Gastroesophageal sphincter (tissue), 4 donors: ENCODE measurements at regions not wholly inside any gene's neighbourhood (a gene's known extent, or its start where the extent isn't known, plus 50 kb on each side); places are given as distances from the start of the nearest gene placed in this dataset.

ENCODE experiments used
- ATAC-seq: fragments of 150-250 bp; one replicate; pipeline ENCODE4 v1.9.1; 2016; ENCODE audit warnings: mild to moderate bottlenecking, moderate library complexity
- H3K27ac ChIP-seq, 4 donors: fragments of 200-600 bp; sonication (generic) in 3 of 4; 1 replicate in 3 of 4; 2 replicates in 1 of 4; pipeline ENCODE4 v1.5.1; 2016 to 2019
- H3K27me3 ChIP-seq: fragments of 200-600 bp; sonication (generic); one replicate; pipeline ENCODE4 v1.5.1; 2019
- H3K36me3 ChIP-seq, 2 donors: fragments of 200-600 bp; sonication (generic); one replicate each; pipeline ENCODE4 v1.5.1; 2019; ENCODE audit warnings: control low read depth in 1 of 2
- H3K4me1 ChIP-seq, 3 donors: fragments of 200-600 bp; sonication (generic); 1 replicate in 2 of 3; 2 replicates in 1 of 3; pipeline ENCODE4 v1.5.1; 2016 to 2019; ENCODE audit warnings: control low read depth in 2 of 3
- H3K4me3 ChIP-seq, 2 donors: fragments of 200-600 bp; sonication (generic); one replicate each; pipeline ENCODE4 v1.5.1; 2019; ENCODE audit warnings: mild to moderate bottlenecking in 1 of 2, moderate library complexity in 1 of 2
- H3K9me3 ChIP-seq, 3 donors: fragments of 200-600 bp; sonication (generic); one replicate each; pipeline ENCODE4 v1.5.1; 2017 to 2019; ENCODE audit warnings: control low read depth in 2 of 3
- EP300 ChIP-seq: sonication (generic); formaldehyde crosslinking; IDR thresholded peaks from one replicate; pipeline ENCODE4 v1.6.1; 2017; ENCODE audit warnings: antibody characterized with exemption, mild to moderate bottlenecking
- POLR2A ChIP-seq, 2 donors: fragments of 450-650 bp; IDR thresholded peaks; one replicate each; pipeline ENCODE4 v1.6.1; 2017; ENCODE audit warnings: antibody characterized with exemption in 2 of 2, mild to moderate bottlenecking in 2 of 2, moderate library complexity in 1 of 2
- POLR2AphosphoS5 ChIP-seq: sonication (generic); formaldehyde crosslinking; IDR thresholded peaks from one replicate; pipeline ENCODE4 v1.6.1; 2017; ENCODE audit warnings: antibody characterized with exemption
- WGBS, 2 donors: methylation state at CpG; one replicate each; pipeline ENCODE4 v1.1.5; 2018; ENCODE audit warnings: low coverage in 1 of 2; 5-methylcytosine and 5-hydroxymethylcytosine counted together
- TF ChIP-seq, protein P1 (sequence below), 4 experiments: fragments of 200-600 bp in 2 of 4; fragments of 450-650 bp in 2 of 4; sonication (generic) in 1 of 4; IDR thresholded peaks; one replicate each; pipeline ENCODE4 v1.5.1; 2017 to 2019; ENCODE audit warnings: antibody characterized with exemption in 4 of 4, mild to moderate bottlenecking in 2 of 4, moderate library complexity in 2 of 4

DNA sequence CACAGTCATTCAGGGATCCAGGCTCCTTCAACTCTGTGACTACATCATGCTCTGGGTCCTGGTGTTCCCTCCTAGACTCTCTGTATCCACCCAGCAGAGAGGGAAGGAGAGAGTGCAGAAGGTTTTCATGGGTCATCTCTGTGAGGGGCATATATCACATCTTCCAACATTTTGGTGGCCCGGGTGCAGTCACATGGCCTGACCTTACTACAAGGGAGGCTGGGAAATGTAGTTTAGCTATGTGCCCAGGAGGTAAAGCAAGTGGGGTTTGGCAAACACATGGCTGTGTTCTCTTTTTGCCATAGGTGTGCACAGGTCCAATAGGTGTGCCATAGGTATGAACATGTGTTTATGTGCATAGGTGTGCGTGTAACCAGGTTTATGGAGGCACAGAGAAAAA is 222.2 kb upstream of the EEF2KMT start:
- no peaks in the 10 kb centered on the region for H3K36me3 ChIP-seq
- TF ChIP-seq POLR2A (IDR thresholded peaks at IDR 0.05) (no peak), POLR2AphosphoS5 (no peak), EP300 (no peak)
- TF ChIP-seq, protein P1, sequence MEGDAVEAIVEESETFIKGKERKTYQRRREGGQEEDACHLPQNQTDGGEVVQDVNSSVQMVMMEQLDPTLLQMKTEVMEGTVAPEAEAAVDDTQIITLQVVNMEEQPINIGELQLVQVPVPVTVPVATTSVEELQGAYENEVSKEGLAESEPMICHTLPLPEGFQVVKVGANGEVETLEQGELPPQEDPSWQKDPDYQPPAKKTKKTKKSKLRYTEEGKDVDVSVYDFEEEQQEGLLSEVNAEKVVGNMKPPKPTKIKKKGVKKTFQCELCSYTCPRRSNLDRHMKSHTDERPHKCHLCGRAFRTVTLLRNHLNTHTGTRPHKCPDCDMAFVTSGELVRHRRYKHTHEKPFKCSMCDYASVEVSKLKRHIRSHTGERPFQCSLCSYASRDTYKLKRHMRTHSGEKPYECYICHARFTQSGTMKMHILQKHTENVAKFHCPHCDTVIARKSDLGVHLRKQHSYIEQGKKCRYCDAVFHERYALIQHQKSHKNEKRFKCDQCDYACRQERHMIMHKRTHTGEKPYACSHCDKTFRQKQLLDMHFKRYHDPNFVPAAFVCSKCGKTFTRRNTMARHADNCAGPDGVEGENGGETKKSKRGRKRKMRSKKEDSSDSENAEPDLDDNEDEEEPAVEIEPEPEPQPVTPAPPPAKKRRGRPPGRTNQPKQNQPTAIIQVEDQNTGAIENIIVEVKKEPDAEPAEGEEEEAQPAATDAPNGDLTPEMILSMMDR (IDR thresholded peaks at IDR 0.05): no peak
- ATAC-seq: no peak

DNA sequence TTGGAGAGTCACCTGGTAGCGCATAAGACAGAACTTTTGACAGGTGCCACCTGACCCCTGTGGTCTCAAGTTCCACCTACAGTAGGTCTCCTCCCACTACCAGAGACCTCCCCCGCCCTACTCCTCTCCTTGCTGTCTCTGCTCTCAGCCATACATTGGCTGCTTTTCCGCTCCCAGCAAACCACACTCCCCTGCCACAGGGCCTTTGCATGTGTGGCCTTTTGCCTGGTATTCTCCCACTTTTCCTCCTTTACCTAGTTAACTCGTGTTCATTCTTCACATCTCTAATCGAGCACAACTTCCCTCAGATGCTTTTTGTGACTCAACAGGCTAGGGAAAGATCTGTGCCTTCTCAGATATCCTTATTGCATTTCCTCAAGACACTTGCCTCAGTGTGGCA is 218.3 kb upstream of the EEF2KMT start:
- H3K9me3 ChIP-seq: peaks cover 0 to 20% (median 0%) of the 10 kb centered on the region in 3 donors
- H3K4me1 ChIP-seq: no peaks in the 10 kb centered on the region
- no peaks in the 10 kb centered on the region for H3K36me3 ChIP-seq
- no peak for ATAC-seq
- no peak overlapping the region for H3K4me3 ChIP-seq
- H3K27me3 ChIP-seq: no peaks in the 10 kb centered on the region
- H3K27ac ChIP-seq: no peak overlapping the region
- 71 to 80% methylated on average over 2 to 5 of the region's 5 CpGs for WGBS, 2 donors
- TF ChIP-seq EP300 (no peak), POLR2AphosphoS5 (no peak), POLR2A (IDR thresholded peaks at IDR 0.05) (no peak)
- TF ChIP-seq, protein P1 (IDR thresholded peaks at IDR 0.05): no peak

More for the DNA sequence above, 222.2 kb upstream of the EEF2KMT start:
- WGBS, 2 donors: 63 to 78% methylated on average over 1 to 2 of the region's 2 CpGs
- H3K27me3 ChIP-seq: no peaks in the 10 kb centered on the region
- no peaks in the 10 kb centered on the region for H3K4me1 ChIP-seq
- no peak overlapping the region for H3K27ac ChIP-seq
- H3K9me3 ChIP-seq: peaks cover 0 to 28% (median 0%) of the 10 kb centered on the region in 3 donors
- H3K4me3 ChIP-seq: no peak overlapping the region

DNA sequence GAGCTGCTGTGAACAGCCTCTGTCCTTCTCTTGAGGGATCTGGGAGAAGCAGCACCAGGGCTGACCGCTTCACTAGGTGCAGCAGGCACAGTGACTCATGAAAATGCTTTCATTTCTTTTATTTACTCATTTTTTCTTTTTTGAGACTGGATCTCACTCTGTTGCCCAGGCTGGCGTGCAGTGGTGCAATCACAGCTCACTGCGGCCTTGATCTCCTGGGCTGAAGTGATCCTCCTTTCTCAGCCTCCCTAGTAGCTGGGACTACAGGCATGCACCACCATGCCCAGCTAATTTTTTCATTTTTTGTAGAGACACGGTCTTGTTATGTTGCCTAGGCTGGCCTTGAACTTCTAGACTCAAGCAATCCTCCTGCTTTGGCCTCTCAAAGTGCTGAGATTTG is 216.8 kb upstream of the EEF2KMT start:
- H3K36me3 ChIP-seq: no peaks in the 10 kb centered on the region
- H3K9me3 ChIP-seq: peaks cover 0 to 7% (median 0%) of the 10 kb centered on the region in 3 donors
- H3K4me3 ChIP-seq: no peak overlapping the region
- TF ChIP-seq, protein P1 (IDR thresholded peaks at IDR 0.05): no peak
- TF ChIP-seq POLR2A (IDR thresholded peaks at IDR 0.05) (no peak), EP300 (no peak), POLR2AphosphoS5 (no peak)
- no peak for ATAC-seq
- H3K27ac ChIP-seq: no peak overlapping the region
- WGBS, 2 donors: 65% methylated on average over 4 of the region's 4 CpGs; no CpG with 5 or more reads in 1 of the 2 donors
- no peaks in the 10 kb centered on the region for H3K27me3 ChIP-seq
- no peaks in the 10 kb centered on the region for H3K4me1 ChIP-seq

DNA sequence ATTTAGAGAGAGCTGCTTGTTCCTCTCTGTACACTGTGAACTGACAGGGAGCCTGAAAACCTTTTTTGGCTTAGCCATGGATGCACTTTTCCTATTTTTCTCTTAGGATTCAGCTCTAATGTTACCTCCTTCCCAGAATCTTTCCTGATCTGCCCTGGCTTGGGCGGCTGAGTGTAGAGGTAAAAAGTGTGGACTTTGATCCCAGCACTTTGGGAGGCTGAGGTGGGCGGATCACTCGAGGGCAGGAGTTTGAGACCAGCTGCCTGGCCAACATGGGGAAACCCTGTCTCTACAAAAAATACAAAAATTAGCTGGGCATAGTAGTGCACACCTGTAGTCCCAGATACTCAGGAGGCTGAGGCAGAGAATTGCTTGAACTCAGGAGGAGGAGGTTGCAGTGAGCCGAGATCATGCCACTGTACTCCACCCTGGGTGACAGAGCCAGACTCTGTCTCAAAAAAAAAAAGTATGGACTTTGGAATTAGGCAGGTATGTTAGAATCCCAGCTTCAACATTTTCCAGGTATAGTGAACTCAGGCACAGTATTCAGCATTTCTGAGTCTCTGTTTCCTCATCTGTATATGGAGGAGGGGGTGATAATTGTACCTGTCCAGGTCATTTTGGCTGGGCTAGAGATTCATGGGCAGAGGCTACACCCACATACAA is 212.5 kb upstream of the EEF2KMT start:
- H3K4me3 ChIP-seq: no peak overlapping the region
- ATAC-seq: no peak
- TF ChIP-seq POLR2AphosphoS5 (no peak), POLR2A (IDR thresholded peaks at IDR 0.05) (no peak), EP300 (no peak)
- TF ChIP-seq, protein P1 (IDR thresholded peaks at IDR 0.05): no peak
- no peaks in the 10 kb centered on the region for H3K4me1 ChIP-seq
- H3K27me3 ChIP-seq: no peaks in the 10 kb centered on the region
- no peak overlapping the region for H3K27ac ChIP-seq
- peaks cover 0 to 19% (median 0%) of the 10 kb centered on the region in 3 donors for H3K9me3 ChIP-seq
- no peaks in the 10 kb centered on the region for H3K36me3 ChIP-seq
- WGBS, 2 donors: 61 to 69% methylated on average over 2 to 3 of the region's 4 CpGs

DNA sequence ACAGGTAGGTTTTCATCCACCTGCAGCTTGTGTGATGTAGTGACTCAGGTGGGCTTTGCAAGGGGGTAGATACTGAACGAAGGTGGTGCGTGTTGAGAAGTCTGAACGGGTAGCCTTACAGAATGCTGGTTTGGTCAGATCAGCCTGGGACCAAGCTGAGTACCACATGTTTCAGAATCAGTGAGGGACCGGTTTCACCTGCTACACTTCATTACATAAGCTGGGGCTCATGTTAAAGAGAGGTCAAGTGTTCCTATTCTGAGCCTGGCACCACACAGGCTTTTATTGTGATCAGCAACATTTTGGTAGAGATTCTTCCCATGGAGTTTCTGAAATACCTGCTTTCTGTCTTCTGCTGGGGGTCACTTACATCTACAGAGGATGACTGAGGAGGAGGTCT is 207.4 kb upstream of the EEF2KMT start:
- Histone ChIP-seq H3K4me1 (no peaks in the 10 kb centered on the region), H3K36me3 (no peaks in the 10 kb centered on the region), H3K4me3 (no peak overlapping the region), H3K9me3 (peaks cover 0 to 48% (median 0%) of the 10 kb centered on the region in 3 donors), H3K27me3 (peaks cover 3% of the 10 kb centered on the region), H3K27ac (no peak overlapping the region)
- ATAC-seq: no peak
- TF ChIP-seq, protein P1 (IDR thresholded peaks at IDR 0.05): no peak
- TF ChIP-seq EP300: no peak
- TF ChIP-seq POLR2A (IDR thresholded peaks at IDR 0.05): no peak
- TF ChIP-seq POLR2AphosphoS5: no peak
- WGBS, 2 donors: 77% methylated on average over 3 of the region's 4 CpGs; no CpG with 5 or more reads in 1 of the 2 donors
